Muscle of arm (tissue), 1 donor: ENCODE measurements at regions not wholly inside any gene's neighbourhood (a gene's known extent, or its start where the extent isn't known, plus 50 kb on each side); places are given as distances from the start of the nearest gene placed in this dataset.

Experiments
- DNase-seq: peaks from one replicate; pipeline ENCODE4 v3.0.0-alpha.2; 2013

DNA sequence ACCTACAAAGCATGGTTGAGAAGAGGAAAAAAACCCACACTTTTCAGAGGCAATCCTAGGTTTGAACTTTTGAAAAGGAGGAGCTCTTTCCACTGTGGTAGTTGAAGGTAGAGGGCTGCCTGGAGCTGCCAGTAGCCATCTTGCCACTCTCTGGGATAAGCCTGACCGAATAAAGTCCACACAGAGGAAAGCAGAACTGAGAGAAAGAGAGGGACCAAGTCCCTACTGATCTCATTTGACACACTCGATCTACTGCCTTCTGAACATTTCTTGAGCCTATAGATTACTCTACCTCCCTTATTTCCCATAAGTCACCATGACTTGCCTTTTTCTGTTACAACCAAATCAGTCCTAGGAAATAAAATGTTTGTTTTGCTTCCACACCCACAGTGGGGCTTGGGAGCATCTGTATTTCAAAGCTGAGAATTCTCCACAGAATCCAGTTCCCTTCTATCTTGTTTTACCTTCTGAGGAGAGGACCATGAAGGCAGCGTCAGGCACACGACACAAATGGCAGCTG lies 147.0 kb upstream of the PTPRK start:
- no peak for DNase-seq

- DNase-seq, result no peak
Measured at GRCh38 chr6:128666405-128666804, 146.0 kb upstream of the PTPRK start.

DNA sequence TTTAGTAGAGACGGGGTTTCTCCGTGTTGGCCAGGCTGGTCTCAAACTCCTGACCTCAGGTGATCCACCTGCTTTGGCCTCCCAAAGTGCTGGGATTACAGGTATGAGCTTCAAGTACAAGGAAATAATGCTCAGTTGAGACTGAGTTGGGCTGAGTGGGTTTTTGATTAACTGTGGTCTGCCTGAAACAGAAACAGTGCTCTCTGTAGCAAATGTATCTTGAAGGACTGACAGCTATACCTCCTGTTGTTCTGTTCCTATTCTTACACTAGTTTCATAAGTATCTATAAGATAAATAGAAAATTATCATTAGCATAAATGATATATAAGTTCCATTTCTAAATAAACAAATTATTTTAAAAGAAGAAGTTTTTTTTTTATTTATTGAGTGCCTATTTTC lies 142.8 kb upstream of the PTPRK start:
- DNase-seq, result no peak

DNA sequence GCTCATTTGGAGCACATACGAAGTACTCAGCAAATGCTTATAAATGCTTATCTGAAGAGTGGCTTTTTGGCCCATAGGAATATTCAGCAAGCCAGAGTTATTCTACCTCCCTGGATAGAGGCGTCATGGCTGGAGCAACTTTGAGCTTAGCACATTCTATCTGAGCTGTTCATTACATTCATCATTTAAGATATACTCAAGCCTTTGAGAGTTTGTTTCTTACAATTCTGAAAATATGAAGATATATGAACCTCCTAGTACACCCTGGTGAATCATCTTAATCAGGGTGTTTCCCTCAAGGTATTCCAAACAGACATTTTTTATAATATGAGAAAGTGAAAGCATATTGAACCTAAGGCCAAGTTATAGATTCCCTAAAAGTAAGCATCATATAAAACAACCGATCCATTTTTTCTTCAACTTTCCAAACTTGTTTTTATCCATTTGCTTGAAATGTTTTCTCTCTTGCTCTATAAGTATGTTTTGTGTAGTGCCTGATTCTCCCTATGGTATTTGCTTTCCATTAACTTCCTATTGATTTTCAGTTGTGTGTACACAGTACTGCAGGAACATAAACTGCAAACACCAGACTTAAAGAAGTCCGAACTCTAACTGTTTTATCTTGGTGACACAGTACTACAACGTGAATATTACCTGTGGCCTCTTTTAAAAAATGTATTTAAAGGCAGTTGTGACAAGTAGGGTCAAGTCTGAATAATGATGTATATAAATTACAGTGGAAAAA lies 139.7 kb upstream of the PTPRK start:
- no peak for DNase-seq

DNA sequence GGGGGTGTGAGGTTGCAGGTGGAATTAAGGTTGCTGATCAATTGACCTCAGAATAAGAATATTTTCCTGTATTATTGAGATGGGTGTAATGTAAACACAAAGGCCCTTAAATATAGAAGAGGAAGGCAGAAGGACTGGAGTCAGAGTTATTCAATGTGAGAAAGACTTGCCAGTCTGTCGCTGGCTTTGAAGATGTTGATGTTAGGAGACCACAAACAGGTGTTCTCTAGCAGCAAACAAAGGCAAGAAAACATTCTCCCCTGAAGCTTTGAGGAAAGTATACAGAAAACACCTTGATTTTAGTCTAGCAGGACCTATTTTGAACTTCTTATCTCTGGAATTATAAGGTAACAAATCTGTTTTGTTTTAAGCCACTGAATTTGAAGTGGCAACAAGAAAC lies 138.9 kb upstream of the PTPRK start:
- DNase-seq, result no peak

- DNase-seq, result no peak
Measured at GRCh38 chr6:128657181-128657580, 136.8 kb upstream of the PTPRK start.

GRCh38 chr6:128655978-128656498 lies 135.6 kb upstream of the PTPRK start:
- DNase-seq, result no peak

- DNase-seq, result no peak
Measured at GRCh38 chr6:128648022-128648598, 127.7 kb upstream of the PTPRK start.

DNA sequence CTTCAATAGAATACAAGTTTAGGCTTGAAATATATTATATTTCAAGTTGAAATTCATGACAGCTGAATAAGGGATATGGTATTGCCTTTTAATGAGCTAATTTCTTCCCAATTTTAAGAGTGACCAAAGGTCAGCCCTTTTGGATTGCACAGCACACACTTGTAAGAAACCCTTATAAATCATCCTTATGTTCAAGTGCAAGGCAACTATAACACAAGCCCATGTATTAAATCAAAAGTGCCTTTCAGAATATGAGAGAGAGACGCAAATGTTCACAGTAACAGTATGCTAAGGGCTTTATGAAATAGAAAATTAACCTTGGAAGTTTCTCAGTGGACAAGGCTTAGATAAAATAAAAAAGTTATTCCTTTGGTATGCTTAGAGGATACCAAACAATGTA lies 121.7 kb upstream of the PTPRK start:
- DNase-seq, result no peak

DNA sequence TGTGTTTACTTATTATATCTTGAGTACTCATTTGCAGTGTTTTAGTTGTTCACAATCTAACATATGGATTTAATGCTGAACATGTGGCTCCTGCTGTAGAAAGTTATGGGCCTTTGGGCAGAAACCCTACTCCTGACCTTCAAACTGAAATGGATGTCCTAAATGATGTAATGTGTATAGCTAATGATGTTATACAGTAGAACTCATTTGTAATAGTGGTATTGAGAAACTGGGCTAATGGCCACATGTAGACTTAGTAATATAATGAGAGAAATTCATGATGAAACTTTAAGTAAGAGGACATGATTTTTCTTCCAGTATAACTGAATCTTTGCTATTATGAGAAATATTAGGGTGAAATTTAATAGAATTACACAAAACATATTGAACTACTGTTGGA lies 121.3 kb upstream of the PTPRK start:
- no peak for DNase-seq

- DNase-seq, result no peak
Measured at GRCh38 chr6:128638817-128639216, 118.4 kb upstream of the PTPRK start.

- DNase-seq, result no peak
Measured at GRCh38 chr6:128635219-128635618, 114.8 kb upstream of the PTPRK start.

DNA sequence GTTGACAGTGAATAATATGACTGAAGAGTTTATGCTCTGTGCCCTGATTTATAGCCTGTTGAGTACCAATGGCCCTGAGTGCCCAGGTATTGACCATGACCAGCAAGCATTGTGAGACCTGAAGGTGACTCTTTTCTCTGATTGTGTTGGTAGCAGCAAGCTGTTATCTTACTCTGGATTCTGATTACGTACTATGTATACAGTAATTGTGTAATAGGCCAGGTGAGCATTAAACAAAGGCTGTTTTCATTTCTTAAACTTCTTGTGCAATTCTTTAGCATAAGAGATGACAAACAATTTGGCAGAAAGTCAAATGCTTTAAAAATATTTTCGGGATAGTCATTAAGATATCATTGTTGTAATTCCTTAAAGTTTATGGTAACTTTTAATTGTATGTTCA lies 111.7 kb upstream of the PTPRK start:
- no peak for DNase-seq

DNA sequence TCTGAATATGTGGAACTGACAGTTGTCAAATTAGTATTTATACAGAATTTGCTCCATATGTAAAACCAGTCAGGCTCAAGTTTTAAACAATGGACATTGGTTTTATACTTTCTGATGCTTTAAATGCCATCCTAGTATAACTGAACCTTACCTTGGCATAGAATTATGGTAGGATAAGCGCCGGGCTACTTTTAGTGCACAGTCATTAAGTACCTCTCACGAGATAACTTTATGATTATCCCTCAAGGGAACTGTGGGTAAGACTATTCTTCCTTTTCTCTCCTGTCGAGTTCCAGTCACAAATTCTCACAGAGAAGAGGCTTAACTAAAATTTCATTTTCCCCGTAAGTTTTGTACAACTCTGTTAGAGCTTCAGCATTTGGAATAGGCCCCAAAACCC lies 110.6 kb upstream of the PTPRK start:
- no peak for DNase-seq

DNA sequence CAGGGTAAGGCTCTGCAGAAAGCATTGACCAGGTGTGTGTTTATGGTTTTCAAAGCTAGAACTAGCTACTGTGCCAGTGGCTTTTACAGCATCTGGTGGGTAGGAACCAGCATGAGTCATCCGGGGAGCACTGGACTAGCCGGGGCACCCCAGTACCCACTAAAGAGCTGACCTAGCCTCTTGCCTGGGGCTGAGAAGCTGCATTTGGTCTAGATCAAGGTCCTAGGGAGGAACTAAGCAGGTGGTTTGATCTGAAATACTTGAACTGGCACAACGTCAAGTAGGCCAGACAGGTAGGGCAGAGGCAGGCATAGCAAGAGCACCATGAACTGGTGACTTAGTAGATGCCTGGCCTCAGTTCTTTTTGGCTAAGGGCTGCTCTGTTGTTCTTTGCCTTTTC lies 109.8 kb upstream of the PTPRK start:
- no peak for DNase-seq

GRCh38 chr6:128617285-128617684 lies 96.9 kb upstream of the PTPRK start:
- no peak for DNase-seq

- no peak for DNase-seq
Measured at GRCh38 chr6:128616342-128616741, 95.9 kb upstream of the PTPRK start.

GRCh38 chr6:128606611-128607010 lies 86.2 kb upstream of the PTPRK start:
- no peak for DNase-seq

DNA sequence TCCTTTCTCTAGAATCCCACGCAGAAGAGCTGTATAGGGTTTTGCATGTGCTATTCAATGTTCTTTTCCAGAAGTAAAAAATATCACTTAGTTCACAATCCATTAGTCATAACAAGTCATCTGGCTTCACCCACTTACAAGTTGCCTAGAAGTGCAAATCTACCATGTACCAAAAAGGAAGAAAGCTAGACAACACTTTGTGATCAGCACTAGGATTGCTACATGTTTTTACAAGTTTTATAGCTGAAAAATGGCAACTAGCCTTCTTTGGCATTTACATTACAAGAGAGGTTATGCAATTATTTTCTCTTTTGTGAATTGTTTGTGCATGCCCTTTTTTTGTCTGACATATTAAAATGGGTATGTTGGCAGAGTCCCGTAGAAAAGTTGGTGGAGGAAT lies 85.6 kb upstream of the PTPRK start:
- no peak for DNase-seq

- no peak for DNase-seq
Measured at GRCh38 chr6:128601060-128601459, 80.7 kb upstream of the PTPRK start.

GRCh38 chr6:128600397-128600951 lies 80.1 kb upstream of the PTPRK start:
- DNase-seq, result no peak

- DNase-seq, result no peak
Measured at GRCh38 chr6:128599036-128599435, 78.6 kb upstream of the PTPRK start.

- DNase-seq, result no peak
Measured at GRCh38 chr6:128598571-128598970, 78.2 kb upstream of the PTPRK start.
